NCI-H446 (cell line): ENCODE measurements at regions not wholly inside any gene's neighbourhood (a gene's known extent, or its start where the extent isn't known, plus 50 kb on each side); places are given as distances from the start of the nearest gene placed in this dataset.

Experiments used
- DNase-seq, 2 experiments: peaks; one replicate each; lab custom pipeline; 2025; lab: John Stamatoyannopoulos, UW

GRCh38 chr5:54717459-54717858 is 199.9 kb downstream of the SNX18 start:
- no peak for DNase-seq

- no peak for DNase-seq
Measured at GRCh38 chr5:54713923-54714581, 196.5 kb downstream of the SNX18 start.

- no peak for DNase-seq
Measured at GRCh38 chr5:54709096-54709495, 191.5 kb downstream of the SNX18 start.

DNA sequence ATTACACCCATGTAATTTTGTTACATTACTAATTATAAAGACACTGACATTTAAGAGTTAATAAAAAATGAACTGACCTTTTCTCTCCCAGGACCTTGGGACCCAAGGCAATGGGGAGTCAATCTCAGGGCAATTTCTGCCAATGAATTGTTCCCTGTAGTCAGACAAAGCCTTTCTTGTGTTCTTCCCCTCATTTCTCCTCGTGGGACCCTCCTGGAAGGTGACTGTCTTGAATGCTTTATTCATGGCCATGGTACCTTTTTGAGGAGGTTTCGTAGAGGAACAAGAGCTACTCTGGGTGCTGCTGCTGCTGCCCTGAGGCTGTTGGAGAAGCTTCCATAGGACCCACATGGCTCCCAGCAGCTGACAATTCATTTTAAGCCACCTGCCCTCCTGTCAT is 190.3 kb downstream of the SNX18 start:
- no peak for DNase-seq

DNA sequence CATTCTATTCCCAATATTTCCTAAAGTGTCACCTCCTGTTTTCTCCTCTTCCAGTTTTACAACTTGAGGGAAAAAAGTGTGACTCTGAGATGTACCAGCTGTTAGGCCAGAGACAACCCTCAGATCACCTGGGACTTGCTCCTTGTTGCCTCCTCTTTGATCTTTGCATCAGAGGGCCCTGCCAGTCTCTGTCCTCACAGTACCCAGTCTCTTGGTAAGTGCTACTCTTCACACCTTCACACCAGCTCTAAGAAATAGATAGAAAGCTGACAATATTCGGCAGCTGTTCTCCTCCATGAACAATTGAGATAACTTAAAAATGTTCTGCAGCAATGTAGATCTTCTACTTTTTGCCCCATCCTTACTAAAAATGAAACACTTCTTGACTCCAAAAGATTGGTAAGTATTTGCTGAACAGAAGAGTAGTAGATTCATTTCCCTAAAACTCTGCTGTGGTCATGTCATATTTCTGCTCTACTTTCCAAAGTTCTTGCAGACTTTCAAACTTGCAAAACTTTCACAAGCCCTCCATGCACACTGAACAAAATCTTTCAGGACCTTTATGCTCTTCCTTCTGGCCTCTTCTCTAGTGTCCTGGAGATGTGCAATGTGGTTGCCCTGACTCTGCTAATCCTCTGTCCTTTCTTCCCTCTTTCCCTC is 188.6 kb downstream of the SNX18 start:
- no peak for DNase-seq

GRCh38 chr5:54704825-54705224 is 187.3 kb downstream of the SNX18 start:
- no peak for DNase-seq

DNA sequence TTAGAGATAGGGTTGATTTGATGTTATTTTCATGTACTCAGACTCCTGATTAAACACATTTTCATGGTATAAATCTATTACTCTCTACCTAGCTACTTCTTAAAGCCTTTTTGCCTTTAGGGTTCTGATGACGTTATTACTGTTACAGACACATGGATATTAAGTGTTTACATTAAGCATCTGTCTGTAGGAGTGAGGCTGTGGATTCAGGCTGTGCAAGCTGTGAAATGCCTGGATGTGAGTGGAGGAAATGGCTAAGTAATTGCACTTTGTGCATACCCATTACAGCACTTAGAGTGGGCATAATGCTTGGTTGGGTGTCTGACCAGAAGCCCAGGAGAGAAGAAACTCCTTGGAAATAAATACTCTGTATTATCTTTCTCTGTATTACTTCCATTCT is 186.8 kb downstream of the SNX18 start:
- no peak for DNase-seq

GRCh38 chr5:54703565-54704255 is 186.2 kb downstream of the SNX18 start:
- DNase-seq, result no peak

GRCh38 chr5:54703133-54703532 is 185.6 kb downstream of the SNX18 start:
- peak in 1 of 2 experiments; percentile 8 for DNase-seq

DNA sequence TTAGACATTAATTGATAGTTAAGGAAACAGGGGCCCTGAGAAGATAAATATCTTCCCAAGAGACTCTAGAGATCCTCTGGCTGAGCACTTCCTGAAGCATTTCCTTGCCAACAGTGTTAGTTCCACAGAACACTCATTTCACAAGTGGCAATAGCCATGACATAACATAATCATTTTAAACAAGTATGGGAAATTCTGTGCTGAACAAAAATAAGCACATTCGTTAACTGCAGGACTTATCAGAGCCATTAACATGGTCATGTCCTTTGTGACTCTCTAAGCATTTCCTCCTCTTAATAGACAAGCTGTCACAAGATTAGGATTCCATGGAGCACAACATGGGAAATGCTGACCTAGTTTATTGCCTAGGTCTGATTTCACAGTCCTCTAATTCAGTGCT is 184.9 kb downstream of the SNX18 start:
- DNase-seq, result no peak

DNA sequence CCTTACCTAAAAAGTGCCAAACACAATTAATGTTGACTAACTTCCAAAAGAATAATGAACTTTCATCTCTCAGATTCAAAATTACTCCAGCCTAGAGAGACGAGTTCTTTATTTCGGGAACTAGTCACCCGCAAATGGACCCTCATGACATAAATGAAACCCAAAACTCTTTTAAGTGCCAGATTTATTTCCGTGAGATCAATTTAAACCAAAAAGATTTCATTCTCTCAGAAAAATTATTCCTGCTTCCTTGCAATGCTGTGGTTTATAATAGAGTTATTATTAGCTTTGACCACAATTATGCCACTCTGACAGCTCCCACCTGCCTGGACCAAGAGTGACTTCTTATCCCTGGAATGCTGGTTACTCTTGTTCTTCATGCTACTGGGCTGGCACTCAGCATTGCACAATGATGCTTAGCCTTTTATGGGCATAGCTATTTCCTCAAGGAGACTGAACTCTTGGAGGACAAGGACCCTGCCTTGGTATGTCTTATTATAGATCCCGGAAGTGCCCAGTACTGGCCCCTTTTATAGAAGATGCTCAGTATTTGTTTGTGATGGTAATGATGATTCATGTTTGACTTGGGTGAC is 183.5 kb downstream of the SNX18 start:
- DNase-seq, result no peak

DNA sequence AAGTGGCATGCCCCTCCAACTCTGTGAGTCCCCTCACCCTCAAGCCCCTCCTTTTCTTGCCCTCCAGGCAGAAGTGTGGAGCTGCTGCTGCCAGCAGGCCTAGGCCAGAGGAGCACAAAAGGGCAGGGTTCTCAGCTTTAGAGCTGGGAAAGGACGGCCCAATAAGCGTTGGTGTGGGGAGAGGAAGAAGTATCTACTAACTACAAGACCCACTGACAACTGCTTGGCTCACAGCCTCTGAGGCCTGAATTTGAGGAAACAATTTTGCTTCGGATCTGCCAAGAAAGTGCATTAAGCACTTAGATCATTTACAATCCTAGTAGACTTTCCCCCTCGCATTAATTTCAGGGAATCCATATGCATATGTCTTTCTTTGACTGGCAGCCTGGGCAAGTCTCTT is 179.4 kb downstream of the SNX18 start:
- DNase-seq, result peak in 1 of 2 experiments; percentile 39

GRCh38 chr5:54696346-54696745 is 178.8 kb downstream of the SNX18 start:
- no peak for DNase-seq

- no peak for DNase-seq
Measured at GRCh38 chr5:54695198-54695966, 177.8 kb downstream of the SNX18 start.

- DNase-seq, result peak; percentile 28 to 81
Measured at GRCh38 chr5:54693936-54694657, 176.5 kb downstream of the SNX18 start.

DNA sequence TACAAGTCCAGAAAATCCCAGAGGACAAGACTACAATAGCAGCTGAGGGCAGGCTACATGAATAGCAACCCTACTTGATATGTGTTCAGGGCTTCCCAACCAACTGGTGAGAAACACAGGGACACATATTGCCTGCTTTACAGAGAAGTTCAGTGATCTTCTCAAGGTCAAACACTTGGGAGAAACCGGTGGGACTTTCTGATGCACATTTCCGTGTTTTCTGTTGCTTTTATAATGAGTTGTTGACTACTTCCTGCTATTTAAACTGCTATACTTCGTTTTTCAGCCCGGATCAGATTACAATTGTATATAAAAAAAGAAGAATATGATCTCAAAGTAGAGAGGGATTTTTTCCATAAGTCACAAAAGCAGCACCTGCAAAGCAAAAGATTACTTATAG is 175.1 kb downstream of the SNX18 start:
- no peak for DNase-seq

- no peak for DNase-seq
Measured at GRCh38 chr5:54691656-54692055, 174.1 kb downstream of the SNX18 start.

DNA sequence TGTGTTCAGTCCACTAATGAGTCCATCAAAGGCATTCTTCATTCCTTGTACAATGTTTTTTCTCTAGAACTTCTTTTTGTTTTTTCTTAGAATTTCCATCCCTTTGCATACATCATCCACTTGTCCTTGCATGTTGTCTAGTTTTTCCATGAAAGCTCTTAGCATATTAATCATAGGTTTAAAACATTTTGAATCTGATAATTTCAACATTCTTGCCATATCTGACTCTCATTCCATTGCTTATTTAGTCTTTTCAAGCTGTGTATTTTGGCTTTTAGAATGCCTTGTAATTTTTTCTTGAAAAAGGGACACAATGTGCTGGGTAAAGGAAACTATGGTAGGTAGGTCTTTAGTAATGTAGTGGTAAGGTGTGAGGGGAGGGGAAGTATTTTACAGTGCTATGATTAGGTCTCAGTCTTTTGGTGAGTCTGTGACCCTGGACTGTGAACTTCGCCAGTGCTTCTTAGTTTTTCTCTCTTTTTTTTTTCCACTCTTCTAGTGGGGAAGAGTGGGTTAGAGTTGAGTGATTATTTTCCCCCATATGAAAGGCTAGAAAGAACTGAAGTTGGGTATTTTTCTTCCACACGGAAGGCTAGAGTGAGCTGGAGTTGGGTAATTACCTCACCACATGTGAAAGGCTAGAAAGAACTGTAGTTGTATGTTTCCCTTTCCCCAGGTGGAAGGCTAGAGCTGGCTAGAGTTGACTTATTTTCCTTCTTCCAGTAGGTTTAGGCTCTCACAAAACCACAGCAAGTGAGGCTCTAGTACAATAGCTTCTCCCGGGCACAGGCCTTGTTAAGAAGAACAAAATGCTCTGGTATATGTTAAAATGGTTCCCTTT is 172.1 kb downstream of the SNX18 start:
- no peak for DNase-seq

DNA sequence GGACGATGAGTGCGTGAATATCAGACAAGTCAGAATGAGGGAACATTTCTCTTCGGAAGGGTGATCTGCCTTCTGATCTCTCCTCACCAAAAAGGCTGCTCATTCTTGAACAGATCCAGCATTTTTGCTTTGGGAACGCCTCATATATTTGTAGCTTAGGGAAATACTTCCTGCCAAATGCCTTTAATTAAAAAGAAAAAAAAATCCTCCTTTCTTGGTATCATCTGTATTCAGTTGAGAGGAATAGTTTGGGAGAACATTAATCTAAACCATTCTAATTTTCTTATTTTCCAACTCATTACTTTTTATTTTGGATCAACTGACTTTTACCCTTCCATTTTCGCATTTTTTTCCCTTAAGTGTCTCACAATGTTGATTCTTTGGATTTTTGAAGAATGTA is 163.4 kb downstream of the SNX18 start:
- no peak for DNase-seq

DNA sequence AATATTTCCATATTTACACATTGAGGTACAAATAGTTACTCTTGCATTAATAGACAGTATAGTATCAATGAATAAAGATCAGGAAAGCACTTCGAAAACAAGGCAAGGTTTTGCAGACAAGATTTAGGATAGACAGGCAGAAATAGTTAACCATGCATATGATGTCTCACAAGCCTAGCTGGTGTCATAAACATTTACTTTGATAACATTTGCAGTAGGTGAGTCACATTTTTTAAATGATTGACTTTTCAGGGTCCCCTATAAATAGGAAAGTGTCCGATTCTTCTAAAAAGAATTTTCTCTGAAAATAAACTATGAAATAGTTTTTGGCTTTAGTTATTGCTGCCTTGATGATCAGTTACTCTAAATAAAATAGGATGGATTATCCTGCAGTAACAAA is 162.1 kb downstream of the SNX18 start:
- DNase-seq, result no peak

GRCh38 chr5:54678737-54679136 is 161.2 kb downstream of the SNX18 start:
- peak in 1 of 2 experiments; percentile 10 for DNase-seq
